ENCODE measurements at regions not wholly inside any gene's neighbourhood (a gene's known extent, or its start where the extent isn't known, plus 50 kb on each side); places are given as distances from the start of the nearest gene placed in this dataset.

DNA sequence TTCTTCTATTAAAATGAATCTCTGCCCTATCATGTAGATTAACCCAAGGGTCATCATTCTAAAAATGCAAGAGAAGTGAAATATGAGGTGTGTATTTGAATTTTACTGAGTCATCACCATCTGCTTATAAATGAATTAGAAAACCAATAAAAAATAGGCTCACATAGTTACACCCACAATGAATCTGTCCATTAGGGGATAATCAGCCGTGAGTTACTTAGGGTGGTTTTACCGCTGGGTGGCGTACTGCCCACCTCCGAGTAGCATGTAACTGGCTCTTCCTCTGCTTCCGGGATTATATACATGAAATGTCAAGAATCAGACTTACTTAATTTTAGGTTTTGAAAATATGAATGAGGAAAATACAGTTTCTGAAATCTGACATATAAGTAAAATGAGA, 332.9 kb upstream of the CCNG1 start:
- TF ChIP-seq, protein P1, sequence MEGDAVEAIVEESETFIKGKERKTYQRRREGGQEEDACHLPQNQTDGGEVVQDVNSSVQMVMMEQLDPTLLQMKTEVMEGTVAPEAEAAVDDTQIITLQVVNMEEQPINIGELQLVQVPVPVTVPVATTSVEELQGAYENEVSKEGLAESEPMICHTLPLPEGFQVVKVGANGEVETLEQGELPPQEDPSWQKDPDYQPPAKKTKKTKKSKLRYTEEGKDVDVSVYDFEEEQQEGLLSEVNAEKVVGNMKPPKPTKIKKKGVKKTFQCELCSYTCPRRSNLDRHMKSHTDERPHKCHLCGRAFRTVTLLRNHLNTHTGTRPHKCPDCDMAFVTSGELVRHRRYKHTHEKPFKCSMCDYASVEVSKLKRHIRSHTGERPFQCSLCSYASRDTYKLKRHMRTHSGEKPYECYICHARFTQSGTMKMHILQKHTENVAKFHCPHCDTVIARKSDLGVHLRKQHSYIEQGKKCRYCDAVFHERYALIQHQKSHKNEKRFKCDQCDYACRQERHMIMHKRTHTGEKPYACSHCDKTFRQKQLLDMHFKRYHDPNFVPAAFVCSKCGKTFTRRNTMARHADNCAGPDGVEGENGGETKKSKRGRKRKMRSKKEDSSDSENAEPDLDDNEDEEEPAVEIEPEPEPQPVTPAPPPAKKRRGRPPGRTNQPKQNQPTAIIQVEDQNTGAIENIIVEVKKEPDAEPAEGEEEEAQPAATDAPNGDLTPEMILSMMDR (IDR thresholded peaks at IDR 0.05; ENCODE audit: extremely low read depth, low read depth, low read length), result no peak
- no peaks in the 10 kb centered on the region for H3K4me1 ChIP-seq (ENCODE audit: insufficient read depth, low read length)
- no peak overlapping the region for H2AFZ ChIP-seq (ENCODE audit: low read length)
- no peaks in the 10 kb centered on the region for H3K27me3 ChIP-seq (ENCODE audit: insufficient read depth, low read length)
- no peaks in the 10 kb centered on the region for H3K79me2 ChIP-seq (ENCODE audit: insufficient read depth, low read length)
- no peak overlapping the region for H3K27ac ChIP-seq (ENCODE audit: low read depth, low read length)
- no peak overlapping the region for H3K4me2 ChIP-seq (ENCODE audit: insufficient read depth, low read length)
- peaks cover 2% of the 10 kb centered on the region for H3K9me3 ChIP-seq (ENCODE audit: low read depth, low read length)
- H3K4me3 ChIP-seq (ENCODE audit: insufficient read depth, low read length), result no peak overlapping the region
- no peaks in the 10 kb centered on the region for H4K20me1 ChIP-seq (ENCODE audit: insufficient read depth, low read length)
- H3K36me3 ChIP-seq (ENCODE audit: insufficient read depth, low read length), result no peaks in the 10 kb centered on the region
- no peak for DNase-seq (ENCODE audit: insufficient read length, low spot score, missing footprints)

DNA sequence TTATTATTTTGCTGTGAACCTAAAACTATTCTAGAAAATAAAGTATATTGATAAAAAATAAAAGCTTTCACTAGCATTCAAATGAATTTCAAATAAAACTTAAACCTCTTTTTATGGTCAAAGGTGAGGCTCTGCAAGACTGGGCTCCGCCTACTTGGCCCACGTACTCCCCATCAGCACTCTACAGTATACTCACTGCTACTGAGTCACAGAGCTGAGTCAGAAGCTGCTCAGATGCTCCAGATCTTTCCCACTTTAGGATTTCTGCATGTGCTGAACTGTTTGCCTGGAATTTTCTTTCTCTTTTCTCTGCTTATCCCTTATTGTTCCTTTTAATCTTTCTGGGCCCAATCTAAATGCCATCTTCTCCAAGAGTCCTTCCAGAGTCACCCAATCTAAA, 331.9 kb upstream of the CCNG1 start:
- H3K27ac ChIP-seq (ENCODE audit: low read depth, low read length), result no peak overlapping the region
- TF ChIP-seq, protein P1 (IDR thresholded peaks at IDR 0.05; ENCODE audit: extremely low read depth, low read depth, low read length), result no peak
- no peaks in the 10 kb centered on the region for H4K20me1 ChIP-seq (ENCODE audit: insufficient read depth, low read length)
- H2AFZ ChIP-seq (ENCODE audit: low read length), result no peak overlapping the region
- no peaks in the 10 kb centered on the region for H3K27me3 ChIP-seq (ENCODE audit: insufficient read depth, low read length)
- H3K4me3 ChIP-seq (ENCODE audit: insufficient read depth, low read length), result no peak overlapping the region
- H3K9me3 ChIP-seq (ENCODE audit: low read depth, low read length), result no peaks in the 10 kb centered on the region
- H3K36me3 ChIP-seq (ENCODE audit: insufficient read depth, low read length), result no peaks in the 10 kb centered on the region
- H3K4me2 ChIP-seq (ENCODE audit: insufficient read depth, low read length), result no peak overlapping the region
- H3K79me2 ChIP-seq (ENCODE audit: insufficient read depth, low read length), result no peaks in the 10 kb centered on the region
- DNase-seq (ENCODE audit: insufficient read length, low spot score, missing footprints), result no peak
- no peaks in the 10 kb centered on the region for H3K4me1 ChIP-seq (ENCODE audit: insufficient read depth, low read length)

GRCh38 chr5:163106098-163106497, 331.3 kb upstream of the CCNG1 start:
- Histone ChIP-seq H3K36me3 (ENCODE audit: insufficient read depth, low read length) (no peaks in the 10 kb centered on the region), H3K79me2 (ENCODE audit: insufficient read depth, low read length) (no peaks in the 10 kb centered on the region), H3K4me1 (ENCODE audit: insufficient read depth, low read length) (no peaks in the 10 kb centered on the region), H4K20me1 (ENCODE audit: insufficient read depth, low read length) (no peaks in the 10 kb centered on the region), H2AFZ (ENCODE audit: low read length) (no peak overlapping the region), H3K27me3 (ENCODE audit: insufficient read depth, low read length) (no peaks in the 10 kb centered on the region), H3K9me3 (ENCODE audit: low read depth, low read length) (no peaks in the 10 kb centered on the region), H3K4me3 (ENCODE audit: insufficient read depth, low read length) (no peak overlapping the region), H3K4me2 (ENCODE audit: insufficient read depth, low read length) (no peak overlapping the region), H3K27ac (ENCODE audit: low read depth, low read length) (no peak overlapping the region)
- TF ChIP-seq, protein P1 (IDR thresholded peaks at IDR 0.05; ENCODE audit: extremely low read depth, low read depth, low read length), result no peak
- no peak for DNase-seq (ENCODE audit: insufficient read length, low spot score, missing footprints)

DNA sequence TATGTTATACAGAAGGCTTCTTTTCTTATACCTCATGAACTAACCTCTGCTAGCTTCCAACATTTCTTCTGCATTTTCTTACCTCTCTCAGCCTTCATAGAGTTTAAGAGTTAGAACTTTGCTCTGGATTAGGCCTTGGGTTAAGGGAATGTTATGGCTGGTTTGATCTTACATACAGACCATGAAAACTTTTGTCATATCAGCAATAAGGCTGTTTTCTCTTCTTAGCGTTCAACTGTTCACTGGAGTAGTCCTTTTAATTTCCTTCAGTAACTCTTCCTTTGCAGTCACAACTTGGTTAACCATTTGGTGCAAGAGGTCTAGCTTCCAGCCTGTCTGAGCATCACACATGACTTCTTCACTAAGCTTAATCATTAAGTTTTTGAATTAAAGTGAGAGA, 329.0 kb upstream of the CCNG1 start:
- TF ChIP-seq, protein P1 (IDR thresholded peaks at IDR 0.05; ENCODE audit: extremely low read depth, low read depth, low read length), result no peak
- no peaks in the 10 kb centered on the region for H3K36me3 ChIP-seq (ENCODE audit: insufficient read depth, low read length)

More for the DNA sequence above, 329.0 kb upstream of the CCNG1 start:
- no peaks in the 10 kb centered on the region for H3K27me3 ChIP-seq (ENCODE audit: insufficient read depth, low read length)
- no peaks in the 10 kb centered on the region for H4K20me1 ChIP-seq (ENCODE audit: insufficient read depth, low read length)
- H3K4me3 ChIP-seq (ENCODE audit: insufficient read depth, low read length), result no peak overlapping the region
- no peak overlapping the region for H3K27ac ChIP-seq (ENCODE audit: low read depth, low read length)
- H3K9me3 ChIP-seq (ENCODE audit: low read depth, low read length), result no peaks in the 10 kb centered on the region
- no peak overlapping the region for H2AFZ ChIP-seq (ENCODE audit: low read length)
- H3K79me2 ChIP-seq (ENCODE audit: insufficient read depth, low read length), result no peaks in the 10 kb centered on the region
- no peak overlapping the region for H3K4me2 ChIP-seq (ENCODE audit: insufficient read depth, low read length)
- no peak for DNase-seq (ENCODE audit: insufficient read length, low spot score, missing footprints)
- no peaks in the 10 kb centered on the region for H3K4me1 ChIP-seq (ENCODE audit: insufficient read depth, low read length)

Data from osteoblast (primary cell).